Common myeloid progenitor, CD34-positive (primary cell): ENCODE measurements at regions not wholly inside any gene's neighbourhood (a gene's known extent, or its start where the extent isn't known, plus 50 kb on each side); places are given as distances from the start of the nearest gene placed in this dataset.

Experiments
- CTCF ChIA-PET: fragments of 350-600 bp; sonication (Branson Sonifier 250); formaldehyde crosslinking; loops from one replicate; lab custom pipeline; 2021; ENCODE audit warnings: antibody characterized with exemption; lab: Charles Lee
- POLR2A ChIA-PET: fragments of 350-600 bp; sonication (Branson Sonifier 250); formaldehyde crosslinking; loops from one replicate; lab custom pipeline; 2021; ENCODE audit warnings: antibody characterized with exemption; lab: Charles Lee
- DNase-seq, 3 donors: peaks; one replicate each; pipeline versions ENCODE4 v3.0.0 to v3.0.0-alpha.2; 2013
- H3K27ac ChIP-seq, 2 experiments: 1 replicate in 1 of 2; 2 replicates in 1 of 2; pipeline ENCODE4 v1.7.0; 2013; ENCODE audit warnings: inconsistent platforms in 2 of 2, low read length in 2 of 2, mild to moderate bottlenecking in 2 of 2, low read depth in 1 of 2, moderate library complexity in 1 of 2; ENCODE audit not compliant: severe bottlenecking in 2 of 2, insufficient read depth in 1 of 2, poor library complexity in 1 of 2
- H3K27me3 ChIP-seq, 5 experiments: replicated peaks in 2 of 5; 1 replicate in 3 of 5; 2 replicates in 2 of 5; pipeline versions ENCODE4 v1.6.1 to v1.7.0; 2013; ENCODE audit warnings: low read length in 4 of 5, mild to moderate bottlenecking in 2 of 5, moderate library complexity in 2 of 5, inconsistent platforms in 1 of 5; ENCODE audit not compliant: insufficient read depth in 5 of 5, control insufficient read depth in 4 of 5
- H3K36me3 ChIP-seq, 4 experiments: 1 replicate in 2 of 4; 2 replicates in 2 of 4; pipeline versions ENCODE4 v1.6.1 to v1.7.0; 2013; ENCODE audit warnings: low read length in 3 of 4, control low read depth in 1 of 4, mild to moderate bottlenecking in 1 of 4; ENCODE audit not compliant: control insufficient read depth in 4 of 4, insufficient read depth in 4 of 4
- H3K4me1 ChIP-seq, 4 experiments: 1 replicate in 3 of 4; 2 replicates in 1 of 4; pipeline versions ENCODE4 v1.6.1 to v1.7.1; 2013; ENCODE audit warnings: low read length in 3 of 4, mild to moderate bottlenecking in 3 of 4, control low read depth in 1 of 4, inconsistent platforms in 1 of 4, moderate library complexity in 1 of 4; ENCODE audit not compliant: control insufficient read depth in 4 of 4, insufficient read depth in 4 of 4; ENCODE audit errors: control extremely low read depth in 1 of 4
- H3K4me3 ChIP-seq, 7 experiments: 1 replicate in 4 of 7; 2 replicates in 3 of 7; pipeline versions ENCODE4 v1.5.1 to v1.7.0; 2013; ENCODE audit warnings: mild to moderate bottlenecking in 7 of 7, low read length in 6 of 7, moderate library complexity in 6 of 7, inconsistent platforms in 2 of 7, low read depth in 2 of 7, control low read depth in 1 of 7; ENCODE audit not compliant: insufficient read depth in 4 of 7, control insufficient read depth in 1 of 7; ENCODE audit errors: extremely low read depth in 1 of 7
- H3K9me3 ChIP-seq, 5 experiments: 1 replicate in 4 of 5; 2 replicates in 1 of 5; pipeline versions ENCODE4 v1.6.1 to v1.7.1; 2013; ENCODE audit warnings: low read length in 4 of 5, mild to moderate bottlenecking in 2 of 5, inconsistent platforms in 1 of 5, low read depth in 1 of 5, moderate library complexity in 1 of 5; ENCODE audit not compliant: control insufficient read depth in 4 of 5, insufficient read depth in 2 of 5; ENCODE audit errors: control extremely low read depth in 1 of 5
- WGBS: methylation state at CpG from one replicate; pipeline ENCODE4 v1.1.5; 2013; ENCODE audit not compliant: insufficient coverage; 5-methylcytosine and 5-hydroxymethylcytosine counted together

- 73% methylated on average over 1 of the region's 5 CpGs for WGBS
- CTCF ChIA-PET: no interaction called here
- no peaks in the 10 kb centered on the region for H3K4me1 ChIP-seq
- DNase-seq: no peak
- H3K27ac ChIP-seq: no peak overlapping the region
- POLR2A ChIA-PET: no interaction called here
- H3K4me3 ChIP-seq: no peak overlapping the region
- H3K9me3 ChIP-seq: peaks cover 0 to 2% (median 0%) of the 10 kb centered on the region in 5 experiments
- H3K36me3 ChIP-seq: no peaks in the 10 kb centered on the region
- H3K27me3 ChIP-seq: peaks cover 0 to 5% (median 3%) of the 10 kb centered on the region in 5 experiments
These were observed 223.7 kb downstream of the DCDC2C start for GRCh38 chr2:3927031-3927430.

- H3K4me1 ChIP-seq: no peaks in the 10 kb centered on the region
- 100% methylated on average over 1 of the region's 3 CpGs for WGBS
- CTCF ChIA-PET: no interaction called here
These were observed 226.0 kb downstream of the DCDC2C start for GRCh38 chr2:3929374-3929773.

GRCh38 chr2:3930246-3930645 lies 226.9 kb downstream of the DCDC2C start:
- H3K4me3 ChIP-seq: no peak overlapping the region
- H3K27me3 ChIP-seq: peaks cover 0 to under 1% (median 0%) of the 10 kb centered on the region in 5 experiments
- no CpG with 5 or more reads among the region's 8 CpGs for WGBS
- POLR2A ChIA-PET: no interaction called here
- no peaks in the 10 kb centered on the region for H3K4me1 ChIP-seq
- DNase-seq: no peak
- no peak overlapping the region for H3K27ac ChIP-seq
- H3K9me3 ChIP-seq: no peaks in the 10 kb centered on the region
- CTCF ChIA-PET: no interaction called here
- H3K36me3 ChIP-seq: no peaks in the 10 kb centered on the region

More at GRCh38 chr2:3929374-3929773, 226.0 kb downstream of the DCDC2C start:
- POLR2A ChIA-PET: interaction anchor here (0.7 kb wide), 1 partner anchor 131 kb away, joined by 3 read pairs; no protein-coding TSS in a partner anchor
- Histone ChIP-seq H3K36me3 (no peaks in the 10 kb centered on the region), H3K9me3 (peaks cover 0 to 2% (median 0%) of the 10 kb centered on the region in 5 experiments), H3K4me3 (no peak overlapping the region), H3K27ac (no peak overlapping the region), H3K27me3 (peaks cover 0 to 3% (median 2%) of the 10 kb centered on the region in 5 experiments)
- no peak for DNase-seq

GRCh38 chr2:3940661-3941060 lies 237.3 kb downstream of the DCDC2C start:
- no peak for DNase-seq
- Histone ChIP-seq H3K27ac (no peak overlapping the region), H3K4me3 (no peak overlapping the region), H3K4me1 (no peaks in the 10 kb centered on the region), H3K36me3 (no peaks in the 10 kb centered on the region), H3K27me3 (peaks cover 0 to 3% (median 0%) of the 10 kb centered on the region in 5 experiments), H3K9me3 (no peaks in the 10 kb centered on the region)
- POLR2A ChIA-PET: no interaction called here
- 71% methylated on average over 6 of the region's 7 CpGs for WGBS
- CTCF ChIA-PET: interaction anchor here (1.2 kb wide), 1 partner anchor 15 kb away, joined by 3 read pairs; no protein-coding TSS in a partner anchor

GRCh38 chr2:3942841-3943240 lies 239.5 kb downstream of the DCDC2C start:
- Histone ChIP-seq H3K36me3 (no peaks in the 10 kb centered on the region), H3K27ac (no peak overlapping the region), H3K9me3 (no peaks in the 10 kb centered on the region), H3K27me3 (peaks cover 0 to 3% (median 0%) of the 10 kb centered on the region in 5 experiments), H3K4me3 (no peak overlapping the region), H3K4me1 (no peaks in the 10 kb centered on the region)
- WGBS: 94% methylated on average over 20 of the region's 20 CpGs
- CTCF ChIA-PET: no interaction called here
- no peak for DNase-seq
- POLR2A ChIA-PET: no interaction called here

- no peaks in the 10 kb centered on the region for H3K36me3 ChIP-seq
- no peaks in the 10 kb centered on the region for H3K9me3 ChIP-seq
- 77% methylated on average over 2 of the region's 4 CpGs for WGBS
- POLR2A ChIA-PET: no interaction called here
- peaks cover 0 to 3% (median 0%) of the 10 kb centered on the region in 5 experiments for H3K27me3 ChIP-seq
- H3K4me1 ChIP-seq: no peaks in the 10 kb centered on the region
- no peak overlapping the region for H3K27ac ChIP-seq
- DNase-seq: no peak
- CTCF ChIA-PET: no interaction called here
- no peak overlapping the region for H3K4me3 ChIP-seq
These were observed 240.7 kb downstream of the DCDC2C start for GRCh38 chr2:3944071-3944470.

DNA sequence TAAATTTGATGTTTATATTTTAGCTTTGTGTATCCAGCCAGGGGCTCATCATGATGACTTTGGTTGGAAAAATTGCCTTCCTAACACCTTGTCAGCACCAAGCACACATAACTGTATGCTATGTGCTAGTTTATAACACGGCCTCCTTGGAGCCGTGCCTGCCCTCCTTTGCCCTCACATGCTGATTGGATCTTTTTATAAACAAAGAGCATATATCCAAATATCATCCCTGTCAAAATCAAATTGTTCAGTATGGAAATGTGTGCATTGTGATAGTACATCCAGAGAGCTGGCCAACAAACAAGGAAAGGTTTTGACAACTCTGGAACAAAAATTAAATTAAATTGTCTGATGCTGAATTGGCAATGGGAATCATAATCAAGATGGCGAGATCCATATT lies 241.5 kb downstream of the DCDC2C start:
- DNase-seq: no peak
- ChIA-PET CTCF (interaction anchor here (1.1 kb wide), 1 partner anchor 15 kb away, joined by 4 read pairs; no protein-coding TSS in a partner anchor), POLR2A (no interaction called here)
- no CpG with 5 or more reads among the region's 3 CpGs for WGBS
- Histone ChIP-seq H3K4me1 (no peaks in the 10 kb centered on the region), H3K4me3 (no peak overlapping the region), H3K36me3 (no peaks in the 10 kb centered on the region), H3K9me3 (no peaks in the 10 kb centered on the region), H3K27me3 (peaks cover 0 to 3% (median 0%) of the 10 kb centered on the region in 5 experiments), H3K27ac (no peak overlapping the region)
